Fibroblast of skin of left quadriceps (primary cell): ENCODE measurements at regions not wholly inside any gene's neighbourhood (a gene's known extent, or its start where the extent isn't known, plus 50 kb on each side); places are given as distances from the start of the nearest gene placed in this dataset.
A peak's percentile ranks its signal among the peaks of the same experiment; 100 is the strongest.

Experiments used
- DNase-seq, 2 experiments: peaks; one replicate each; pipeline ENCODE4 v3.0.0-alpha.2; 2013; ENCODE audit warnings: low read depth in 2 of 2

DNA sequence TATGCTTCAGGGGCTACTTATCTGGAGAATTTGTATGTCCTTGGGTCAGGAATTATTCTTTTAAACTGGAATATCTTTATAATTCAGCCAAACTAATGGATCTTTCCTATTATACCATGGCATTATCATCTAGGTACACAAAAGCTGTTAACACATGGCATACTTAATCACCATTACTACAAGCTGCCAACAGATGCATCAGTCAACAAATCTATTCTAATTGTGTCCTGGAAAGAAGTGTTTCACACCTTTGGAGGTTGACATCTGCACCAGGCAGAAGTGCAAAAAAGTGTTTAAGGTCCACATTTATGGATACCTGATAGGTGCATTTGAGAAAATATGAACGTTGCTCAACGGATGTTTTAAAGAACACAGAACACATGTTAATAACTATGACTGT, 470.2 kb upstream of the ADGRL2 start:
- DNase-seq: no peak

DNA sequence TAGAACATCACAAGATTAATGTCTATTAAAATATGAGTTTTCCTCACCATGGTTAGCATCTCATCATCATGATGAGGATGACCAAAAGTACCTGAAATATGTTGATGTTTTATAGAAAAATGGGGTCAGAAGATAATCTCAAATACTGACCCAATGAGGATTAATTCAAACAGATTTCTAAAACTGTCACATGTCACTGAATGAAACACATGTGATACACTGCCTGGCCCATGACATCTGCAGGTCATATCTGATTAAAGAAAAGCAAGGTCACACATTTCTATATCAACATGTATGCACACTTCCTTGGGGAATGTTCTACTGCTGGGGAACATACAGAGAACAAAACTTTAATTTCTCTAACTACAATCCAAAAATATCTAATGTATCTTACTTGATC, 470.6 kb upstream of the ADGRL2 start:
- DNase-seq: no peak

DNA sequence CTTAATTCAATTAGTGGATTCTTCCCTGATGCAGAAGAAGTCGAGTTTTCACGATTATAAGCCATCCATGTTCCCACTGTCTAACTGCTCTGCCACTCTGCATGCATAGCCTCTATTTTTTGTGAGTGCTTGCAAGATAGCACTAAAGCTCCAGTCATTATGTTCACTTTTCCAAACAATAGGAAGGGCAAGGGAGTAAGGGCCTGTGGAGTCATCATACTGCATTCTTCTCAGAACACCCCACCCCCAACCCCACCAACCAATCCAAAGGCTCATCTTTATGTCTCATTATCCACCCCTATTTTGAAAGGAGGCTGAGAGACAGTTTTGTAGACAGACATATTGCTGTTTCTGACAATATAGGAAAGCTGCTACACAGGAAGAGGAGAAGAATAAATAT, 471.7 kb upstream of the ADGRL2 start:
- no peak for DNase-seq

DNA sequence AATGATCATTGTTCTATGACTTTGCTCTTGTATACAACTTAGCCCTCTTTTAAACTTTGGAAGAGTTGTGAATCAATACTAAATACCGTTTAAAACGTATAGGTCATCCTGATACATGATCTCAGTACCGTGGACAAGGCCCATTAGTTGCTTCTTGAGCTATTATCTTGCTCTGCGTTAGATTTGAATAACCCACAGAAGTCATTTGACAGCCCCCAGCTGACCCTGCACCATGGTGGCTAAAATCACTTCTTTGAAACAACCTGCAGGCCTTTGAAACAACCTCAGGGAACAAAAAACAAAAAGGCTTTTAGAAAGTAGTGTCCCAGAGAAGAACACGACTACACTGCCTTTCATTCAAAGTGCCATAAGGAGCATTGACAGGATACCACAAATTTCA, 473.0 kb upstream of the ADGRL2 start:
- no peak for DNase-seq

DNA sequence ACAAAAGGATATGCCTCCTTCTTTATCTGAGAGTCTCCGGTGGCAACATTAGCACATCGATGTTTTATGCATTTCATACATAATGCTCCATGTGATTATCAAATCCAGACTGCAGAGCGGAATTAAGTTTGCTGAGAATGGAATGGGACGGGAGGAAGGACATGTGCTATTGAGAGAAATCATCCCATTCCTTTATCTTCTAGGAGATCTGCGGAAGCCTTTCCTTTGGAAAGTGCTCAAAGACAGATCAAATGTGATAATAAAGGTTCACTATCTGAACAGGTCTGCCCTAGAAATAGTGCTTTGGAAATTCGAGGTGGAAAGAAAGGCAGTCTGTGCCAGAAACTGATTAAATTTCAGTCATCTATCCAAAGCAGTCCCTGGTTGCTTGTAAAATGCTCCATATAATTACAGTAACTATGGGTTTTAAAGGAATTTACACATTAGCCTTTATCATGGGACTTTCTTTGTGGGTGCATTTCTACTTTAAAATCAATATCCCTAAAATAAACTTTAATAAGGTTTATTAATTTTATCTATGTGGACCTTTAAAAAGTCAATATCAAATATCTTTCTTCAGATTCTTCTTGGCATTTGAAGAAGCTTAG, 473.5 kb upstream of the ADGRL2 start:
- DNase-seq: no peak

DNA sequence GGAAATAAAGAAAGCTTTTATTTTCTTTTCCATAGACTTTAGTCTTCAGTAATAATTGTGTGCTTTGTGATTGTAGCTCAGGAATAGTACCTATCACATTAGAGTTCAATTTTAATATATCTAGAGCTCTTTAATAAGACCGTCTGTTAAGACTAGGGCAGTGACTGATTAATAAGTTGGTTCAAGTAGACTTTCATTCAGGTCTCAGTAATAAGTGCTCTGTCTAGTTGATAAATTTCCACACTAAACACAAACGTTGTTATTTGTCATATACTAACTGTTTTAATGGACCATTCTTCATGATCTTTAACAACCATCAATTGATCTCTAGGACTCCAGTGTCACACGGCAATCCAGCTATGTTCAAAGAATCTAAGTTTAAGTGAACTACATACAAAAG, 474.5 kb upstream of the ADGRL2 start:
- no peak for DNase-seq

DNA sequence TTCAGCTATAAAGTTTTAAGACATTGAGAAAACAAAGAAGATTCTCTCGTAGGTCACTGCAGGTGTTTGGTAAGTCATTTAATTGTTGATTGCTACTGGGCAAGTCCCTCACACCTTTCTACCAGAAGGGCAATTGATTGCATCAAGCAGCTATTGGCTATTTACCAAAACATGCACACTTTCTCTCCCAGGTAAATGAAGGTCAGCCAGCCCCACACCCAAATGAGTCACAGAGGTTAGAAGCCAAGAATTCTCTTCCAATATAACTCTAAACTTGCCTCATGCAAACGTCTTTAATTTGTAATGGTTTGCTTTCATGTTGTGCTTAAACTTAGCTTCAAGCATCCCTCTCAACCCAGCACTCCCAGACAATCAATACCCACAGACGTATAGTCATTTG, 475.3 kb upstream of the ADGRL2 start:
- no peak for DNase-seq

DNA sequence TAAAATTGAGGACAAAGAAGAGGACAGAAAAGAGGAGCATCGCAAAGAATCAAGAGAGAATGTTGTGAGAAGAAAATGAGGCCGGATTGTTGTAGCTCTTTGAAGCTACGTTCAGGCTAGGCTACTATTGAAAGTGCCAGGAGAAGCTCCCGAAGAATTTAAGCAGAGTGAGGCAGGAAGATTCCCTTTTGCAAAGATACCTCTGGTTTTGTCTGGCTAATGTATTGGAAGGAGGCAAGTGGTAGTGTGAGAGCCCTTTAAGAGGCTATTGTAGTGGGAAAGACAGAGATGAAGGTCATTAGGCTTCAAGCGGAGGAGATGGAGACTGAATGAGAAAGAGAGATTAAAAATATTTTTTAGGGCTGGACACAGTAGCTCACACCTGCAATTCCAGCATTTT, 476.9 kb upstream of the ADGRL2 start:
- no peak for DNase-seq

DNA sequence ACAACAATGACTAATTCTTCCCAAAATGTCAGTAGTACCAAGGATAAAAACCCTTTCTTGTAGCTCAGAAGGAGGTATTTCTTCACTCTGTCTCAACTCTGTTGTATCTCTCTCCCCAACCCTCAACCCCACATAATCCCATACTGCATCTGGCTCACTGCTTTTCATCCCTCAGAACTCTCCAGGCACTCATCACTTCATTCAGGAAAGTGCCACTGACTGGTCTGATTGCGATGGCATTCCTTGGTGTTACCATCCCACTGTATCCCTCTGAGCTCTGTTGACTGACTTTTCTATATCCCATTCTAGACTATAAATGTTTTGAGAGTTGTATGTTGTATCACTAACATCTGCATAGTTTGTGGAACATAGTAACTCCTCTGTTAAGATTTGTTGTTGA, 483.5 kb upstream of the ADGRL2 start:
- DNase-seq: no peak

DNA sequence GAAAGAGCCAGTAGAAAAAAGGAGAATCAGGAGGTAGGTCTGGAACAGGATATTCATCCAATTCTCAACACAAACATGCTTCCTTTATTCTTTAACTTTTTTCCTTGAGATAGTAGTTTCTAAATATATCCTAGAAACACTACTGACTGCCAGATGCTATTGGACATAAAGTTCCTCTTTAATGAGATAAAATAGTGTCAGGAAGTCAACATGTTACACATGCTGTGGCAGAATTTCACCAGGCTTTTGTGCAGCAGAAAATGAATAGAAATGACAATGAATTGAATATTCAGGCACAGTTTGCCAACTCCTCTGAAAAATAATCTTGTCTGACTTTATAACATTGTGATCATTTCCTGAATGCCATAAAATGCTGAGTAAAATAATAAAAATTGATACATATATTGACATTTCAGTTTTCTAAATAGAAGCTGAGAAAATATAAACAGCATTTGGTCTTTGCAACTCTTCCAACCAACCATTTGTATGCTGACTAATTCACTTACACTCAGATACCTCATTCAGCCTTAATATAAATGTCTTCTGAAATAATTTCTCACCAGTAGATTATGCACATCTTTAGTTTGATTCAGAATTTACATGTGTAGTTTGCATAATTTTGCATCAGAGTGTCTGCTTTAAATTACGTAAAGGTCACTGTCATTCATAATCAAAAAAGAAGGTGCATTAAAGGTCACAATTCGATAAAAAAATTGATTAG, 486.1 kb upstream of the ADGRL2 start:
- DNase-seq: no peak

DNA sequence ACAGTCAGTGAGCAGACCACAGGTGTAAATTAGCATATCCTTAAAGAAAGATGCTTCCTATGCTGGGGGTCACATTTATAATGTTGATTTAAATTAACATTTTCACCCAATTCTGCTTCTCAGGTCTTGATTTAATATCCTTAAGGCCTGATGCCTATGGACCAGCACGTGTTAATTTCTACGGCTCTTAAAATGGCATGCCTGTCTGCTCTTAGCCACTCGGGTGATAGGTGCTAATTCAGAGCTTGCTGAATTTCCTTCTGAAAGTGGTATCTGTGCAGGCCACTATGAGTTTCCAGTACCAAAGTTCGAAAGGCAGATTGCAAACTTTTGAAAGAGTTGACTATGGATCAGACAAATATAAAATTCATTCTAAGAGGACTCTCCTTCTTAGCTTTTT, 487.4 kb upstream of the ADGRL2 start:
- DNase-seq: no peak

DNA sequence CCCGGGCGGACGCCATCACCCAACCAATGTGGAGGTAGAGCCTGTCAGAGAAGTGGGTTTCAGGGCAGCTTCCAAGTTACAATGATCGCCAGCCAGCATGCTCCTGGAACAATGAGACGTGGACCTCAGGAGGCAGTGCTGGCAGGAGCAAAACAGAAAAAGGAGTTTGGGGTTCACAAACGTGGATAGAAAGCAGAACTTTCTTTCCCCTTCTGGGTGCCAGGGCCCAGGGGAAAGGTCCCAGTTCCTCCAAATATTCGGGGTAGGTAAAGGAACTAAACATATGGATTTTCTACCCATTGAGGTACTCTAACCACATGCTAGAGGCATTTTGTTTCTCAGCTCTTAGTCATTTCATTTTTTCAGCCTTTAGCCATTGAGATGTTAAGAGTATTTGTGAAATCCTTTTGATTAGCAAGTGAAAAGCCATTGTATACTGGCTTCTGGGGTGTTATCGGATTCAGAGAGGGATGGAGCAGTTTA, 488.4 kb upstream of the ADGRL2 start:
- DNase-seq: no peak

DNA sequence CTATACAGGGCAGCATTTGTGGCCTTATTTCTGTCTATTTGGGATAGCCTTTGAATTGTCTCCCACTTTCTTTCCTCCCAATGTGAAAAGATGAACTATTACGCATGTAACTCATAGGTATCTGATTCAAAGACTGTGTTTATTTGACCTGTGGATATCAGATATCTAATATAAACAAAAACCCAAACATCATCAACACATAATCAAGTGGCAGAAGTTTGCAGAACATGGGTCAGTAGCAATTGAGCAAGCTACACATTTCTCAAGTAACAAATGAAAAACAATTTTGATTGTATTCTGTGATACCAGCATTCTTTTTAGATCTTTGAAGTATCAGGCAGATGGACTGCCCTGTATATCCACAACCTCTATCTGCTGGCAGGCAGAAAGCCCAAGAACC, 490.5 kb upstream of the ADGRL2 start:
- no peak for DNase-seq

DNA sequence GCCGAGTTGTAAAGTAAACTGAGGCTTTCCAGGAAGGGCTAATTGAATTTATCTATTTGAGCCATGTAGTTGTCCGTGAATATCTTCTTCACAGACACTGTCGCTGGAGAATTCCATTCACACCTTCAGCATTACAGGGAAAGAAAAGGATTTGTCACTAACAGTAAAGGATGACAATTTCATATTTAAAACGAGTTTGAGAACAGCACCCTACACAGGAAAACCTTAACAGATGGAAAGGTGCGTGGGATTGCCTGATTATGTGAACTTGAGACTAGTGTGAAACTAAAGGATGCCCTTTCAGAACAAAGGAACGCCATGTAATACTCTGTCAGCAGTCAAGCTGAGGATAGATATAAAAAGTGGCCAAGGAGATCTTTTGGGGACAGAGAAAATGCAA, 492.5 kb upstream of the ADGRL2 start:
- DNase-seq: no peak

DNA sequence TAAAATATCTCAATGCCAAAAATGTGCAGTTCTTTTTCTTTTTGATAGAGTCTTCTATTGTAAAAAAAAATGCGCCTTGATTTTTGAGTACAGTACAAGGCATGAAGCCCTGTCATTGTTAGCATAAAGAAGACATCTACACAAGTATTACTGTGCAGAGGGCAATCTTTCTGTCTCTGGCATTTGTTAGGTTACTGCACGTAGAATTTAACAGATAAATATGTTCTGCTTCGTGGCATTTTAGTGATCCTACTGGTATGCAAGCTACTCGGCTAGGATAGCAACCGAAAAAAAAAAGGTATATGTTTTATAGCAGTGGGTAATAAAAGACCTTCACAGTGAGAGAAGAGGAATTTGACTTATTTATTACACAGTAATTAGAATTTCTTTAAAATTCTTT, 492.9 kb upstream of the ADGRL2 start:
- DNase-seq: no peak

DNA sequence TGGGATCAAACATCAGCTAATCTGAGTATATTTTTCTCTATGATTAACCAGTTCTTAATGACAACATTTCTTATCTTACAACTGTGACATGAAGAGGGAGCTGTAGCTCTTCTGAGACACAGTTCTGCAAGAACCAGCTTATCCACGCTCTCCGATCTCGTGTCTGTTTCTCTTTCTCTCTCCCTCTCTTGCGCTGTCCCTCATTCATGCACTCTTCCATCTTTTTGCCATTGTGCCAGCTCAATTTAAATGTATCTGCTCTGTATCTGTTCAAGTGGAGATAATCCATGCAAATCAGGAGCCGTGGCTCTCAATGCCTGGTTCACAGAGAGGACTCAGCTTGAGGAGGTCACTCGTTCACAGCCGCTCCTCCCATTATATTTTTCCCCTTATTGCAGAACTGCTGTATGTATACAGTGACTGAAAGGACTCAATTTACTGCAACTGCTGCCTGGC, 494.7 kb upstream of the ADGRL2 start:
- DNase-seq: peak; percentile 30 to 37

DNA sequence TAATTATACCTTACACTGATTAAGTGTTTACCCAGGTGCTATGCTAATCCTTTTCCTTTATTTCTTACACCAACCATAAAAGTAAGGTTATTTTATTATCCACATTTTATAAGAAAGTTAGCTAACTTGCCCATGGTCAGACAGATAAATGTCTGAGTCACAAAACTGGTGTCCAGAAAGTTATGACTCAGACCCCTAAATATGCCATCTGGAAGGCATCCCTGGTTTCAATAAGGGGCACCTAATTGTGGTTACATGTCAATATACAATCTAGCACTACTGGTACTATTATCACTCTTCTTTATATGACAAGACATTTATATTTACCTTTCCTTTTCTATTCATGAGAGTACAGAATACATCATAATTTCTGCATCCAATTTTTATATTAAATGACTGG, 496.5 kb upstream of the ADGRL2 start:
- peak in 1 of 2 experiments; percentile 25 for DNase-seq

DNA sequence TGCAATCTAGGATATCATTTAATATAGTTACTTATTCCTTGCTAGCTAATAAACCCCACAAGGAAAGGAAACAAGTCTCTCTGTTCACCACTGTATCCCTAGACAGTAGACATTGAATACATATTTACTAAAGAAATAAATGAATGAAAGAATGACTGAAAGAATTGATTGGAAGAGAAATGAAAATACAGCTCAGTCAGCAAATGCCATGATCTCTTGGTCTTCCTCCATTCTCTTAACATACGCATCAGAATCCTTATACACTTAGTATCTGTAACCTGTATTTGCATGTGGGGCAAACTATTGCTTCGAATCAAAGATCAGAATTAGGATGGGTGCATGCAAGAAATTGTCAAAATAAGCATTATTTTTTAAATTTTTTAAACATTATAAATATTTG, 500.8 kb upstream of the ADGRL2 start:
- no peak for DNase-seq

DNA sequence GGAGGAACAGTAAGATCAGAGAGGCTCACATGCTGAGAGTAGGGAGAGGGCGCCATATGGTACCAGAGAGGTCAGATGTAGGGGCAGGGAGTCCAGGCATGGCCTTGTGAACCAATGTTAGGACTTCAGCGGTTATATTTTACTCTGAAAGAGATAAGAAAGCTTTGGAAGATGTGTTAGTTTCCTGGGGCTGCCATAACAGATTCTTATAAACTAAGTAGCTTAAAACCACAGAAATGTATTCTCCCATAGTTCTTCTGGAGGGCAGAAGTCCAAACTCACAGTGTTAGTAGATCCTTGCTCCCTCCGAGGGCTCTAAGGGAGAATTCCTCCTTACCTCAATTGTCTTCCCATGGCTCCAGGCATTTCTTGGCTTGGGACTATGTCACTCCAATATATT, 502.5 kb upstream of the ADGRL2 start:
- no peak for DNase-seq

DNA sequence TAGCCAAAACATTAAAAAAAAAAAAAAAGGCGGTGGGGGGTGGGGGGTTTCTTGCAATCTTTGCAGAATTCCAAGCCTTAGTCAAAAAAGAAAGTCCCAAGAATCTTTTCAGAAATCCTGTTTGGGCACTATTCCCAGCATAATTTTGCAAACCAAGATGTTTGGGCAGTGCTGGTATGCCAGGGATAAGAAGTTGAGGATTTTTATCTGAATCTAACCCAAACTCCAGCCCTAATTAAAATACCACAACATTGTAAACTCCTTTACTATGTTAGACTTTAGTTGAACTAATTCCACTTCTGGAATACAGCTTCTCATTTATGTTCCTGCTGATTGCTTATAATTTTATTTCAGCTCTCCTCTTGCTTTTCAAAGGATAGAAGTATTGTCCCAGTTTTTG, 504.1 kb upstream of the ADGRL2 start:
- peak; percentile 29 to 46 for DNase-seq

DNA sequence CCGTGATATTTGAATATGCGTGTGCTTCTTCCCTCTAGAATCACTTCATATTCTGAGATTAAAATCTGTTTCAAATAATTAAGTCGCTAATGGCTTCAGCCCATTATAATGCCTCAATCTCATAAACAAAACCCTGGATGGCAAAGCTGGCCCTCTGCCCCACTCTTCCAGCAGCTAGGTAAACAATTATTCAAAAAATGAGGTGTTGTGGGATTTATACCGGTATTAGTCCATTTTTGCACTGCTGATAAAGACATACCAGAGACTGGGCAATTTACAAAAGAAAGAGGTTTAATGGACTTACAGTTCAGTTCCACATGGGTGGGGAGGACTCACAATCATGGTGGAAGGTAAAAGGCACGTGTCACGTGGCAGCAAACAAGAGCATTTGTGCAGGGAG, 510.4 kb upstream of the ADGRL2 start:
- no peak for DNase-seq

DNA sequence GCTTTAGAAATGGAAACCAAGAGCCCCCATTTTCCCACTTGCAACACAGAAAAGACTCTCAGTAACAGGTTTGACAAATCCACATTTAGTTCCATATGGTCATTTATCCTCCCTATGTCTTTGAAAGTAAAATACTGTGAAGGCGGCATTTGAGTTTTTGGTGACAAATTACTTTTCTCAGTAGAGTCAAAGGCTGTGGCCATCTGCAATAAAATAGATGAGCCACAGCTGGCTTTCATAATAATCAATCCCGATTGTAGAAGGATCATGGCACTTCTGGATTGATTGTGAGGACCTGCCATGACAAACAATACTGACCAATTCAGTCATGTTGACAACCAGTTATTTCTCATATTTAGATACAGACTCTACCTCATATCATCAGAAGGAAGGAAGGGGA, 512.0 kb upstream of the ADGRL2 start:
- no peak for DNase-seq

DNA sequence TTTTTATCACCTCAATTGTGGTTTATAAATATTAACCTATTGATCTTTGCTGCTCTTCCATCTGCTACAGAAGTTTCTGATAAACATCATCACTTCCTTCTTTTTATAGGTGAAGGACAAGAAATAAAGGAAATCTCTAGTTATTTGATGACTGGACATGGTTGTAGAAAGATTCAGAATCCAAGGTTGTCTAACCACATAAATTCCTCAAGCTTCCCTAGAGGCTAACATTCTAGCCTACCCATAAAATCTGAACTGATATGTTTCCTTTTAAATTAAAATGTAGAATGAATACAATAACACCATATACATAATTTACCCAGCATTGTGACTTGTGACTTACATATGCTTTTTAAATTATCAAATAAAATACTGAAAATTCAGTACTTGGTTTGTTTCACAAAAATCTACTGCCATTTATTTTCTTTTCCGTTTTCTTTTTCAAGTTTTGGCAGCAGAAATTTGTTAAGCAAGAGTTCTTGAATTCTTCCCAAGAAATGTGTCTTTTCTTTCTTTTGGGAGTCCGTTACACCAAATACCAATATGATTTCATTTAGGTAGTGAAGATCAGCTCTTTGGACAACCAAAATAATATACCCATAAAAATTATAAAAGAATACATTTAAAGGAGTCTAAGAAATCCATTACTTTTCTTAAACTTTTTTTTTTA, 513.2 kb upstream of the ADGRL2 start:
- peak in 1 of 2 experiments; percentile 17 for DNase-seq
